HEK293 (cell line): ENCODE measurements at regions not wholly inside any gene's neighbourhood (a gene's known extent, or its start where the extent isn't known, plus 50 kb on each side); places are given as distances from the start of the nearest gene placed in this dataset.

ENCODE experiments used
- CTCF ChIA-PET: fragments of 350-600 bp; formaldehyde crosslinking; extraction: SDS; loops from one replicate; lab custom pipeline; 2021; ENCODE audit warnings: antibody characterized with exemption; lab: Yijun Ruan, JAX
- POLR2A ChIA-PET: fragments of 300-600 bp; formaldehyde crosslinking; extraction: SDS; loops from one replicate; lab custom pipeline; 2020; ENCODE audit warnings: antibody characterized with exemption, inconsistent platforms; lab: Yijun Ruan, JAX
- H3K27ac ChIP-seq: fragments of 200-500 bp; sonication (Bioruptor generic); 2 replicates; pipeline ENCODE4 v1.5.1; 2014; ENCODE audit warnings: low read depth, low read length, control low read depth, inconsistent platforms; ENCODE audit errors: extremely low read depth
- H3K36me3 ChIP-seq, 2 experiments: fragments of 200-500 bp in 1 of 2; sonication (Bioruptor generic) in 1 of 2; 1 replicate in 1 of 2; 2 replicates in 1 of 2; pipeline ENCODE4 v1.5.1; 2014 to 2017; ENCODE audit warnings: inconsistent platforms in 2 of 2, low read length in 2 of 2; ENCODE audit not compliant: control insufficient read depth in 2 of 2, insufficient read depth in 1 of 2
- H3K4me1 ChIP-seq: fragments of 200-500 bp; sonication (Bioruptor generic); 2 replicates; pipeline ENCODE4 v1.5.1; 2014; ENCODE audit warnings: mild to moderate bottlenecking, low read length, inconsistent platforms; ENCODE audit not compliant: control insufficient read depth, insufficient read depth
- H3K4me3 ChIP-seq: 2 replicates; pipeline ENCODE4 v1.5.1; 2011; ENCODE audit warnings: low read depth, mild to moderate bottlenecking, control low read depth, low read length, moderate library complexity
- H3K9me3 ChIP-seq: fragments of 200-500 bp; sonication (Bioruptor generic); 2 replicates; pipeline ENCODE4 v1.5.1; 2014; ENCODE audit warnings: low read depth, low read length, inconsistent platforms; ENCODE audit not compliant: control insufficient read depth, insufficient read depth
- BCL11B ChIP-seq: fragments of 450-650 bp; formaldehyde crosslinking; IDR thresholded peaks from 2 replicates; pipeline ENCODE4 v1.5.1; 2016; ENCODE audit warnings: low read depth, missing biosample characterization, missing genetic modification characterization
- PRDM6 ChIP-seq: fragments of 450-650 bp; formaldehyde crosslinking; IDR thresholded peaks from 2 replicates; pipeline ENCODE4 v1.5.1; 2017; ENCODE audit warnings: missing biosample characterization, missing genetic modification characterization
- TCF7L2 ChIP-seq: IDR thresholded peaks from 2 replicates; pipeline ENCODE4 v1.6.1; 2011; ENCODE audit warnings: low read depth, mild to moderate bottlenecking, inconsistent platforms, low read length, moderate library complexity, borderline replicate concordance
- YY2 ChIP-seq: fragments of 450-650 bp; formaldehyde crosslinking; IDR thresholded peaks from 2 replicates; pipeline ENCODE4 v1.5.1; 2016; ENCODE audit warnings: missing biosample characterization, missing genetic modification characterization
- ZBTB8A ChIP-seq: fragments of 450-650 bp; formaldehyde crosslinking; IDR thresholded peaks from 2 replicates; pipeline ENCODE4 v1.5.1; 2016; ENCODE audit warnings: missing biosample characterization, missing genetic modification characterization
- ZFHX2 ChIP-seq: fragments of 450-650 bp; formaldehyde crosslinking; conservative IDR thresholded peaks from 2 replicates; pipeline ENCODE4 v1.5.1; 2016; ENCODE audit warnings: missing biosample characterization, missing genetic modification characterization
- ZNF121 ChIP-seq: fragments of 450-650 bp; formaldehyde crosslinking; IDR thresholded peaks from 2 replicates; pipeline ENCODE4 v1.5.1; 2016; ENCODE audit warnings: missing biosample characterization, missing genetic modification characterization
- ZNF155 ChIP-seq: fragments of 450-650 bp; formaldehyde crosslinking; IDR thresholded peaks from 2 replicates; pipeline ENCODE4 v1.5.1; 2016; ENCODE audit warnings: missing biosample characterization, missing genetic modification characterization
- ZNF174 ChIP-seq: fragments of 450-650 bp; formaldehyde crosslinking; IDR thresholded peaks from 2 replicates; pipeline ENCODE4 v1.5.0; 2017; ENCODE audit warnings: missing biosample characterization, mild to moderate bottlenecking, missing genetic modification characterization
- ZNF366 ChIP-seq: fragments of 450-650 bp; formaldehyde crosslinking; conservative IDR thresholded peaks from 2 replicates; pipeline ENCODE4 v1.5.1; 2016; ENCODE audit warnings: missing biosample characterization, missing genetic modification characterization
- ZNF555 ChIP-seq: fragments of 450-650 bp; formaldehyde crosslinking; conservative IDR thresholded peaks from 2 replicates; pipeline ENCODE4 v1.5.1; 2017; ENCODE audit warnings: missing biosample characterization, mild to moderate bottlenecking, missing genetic modification characterization, inconsistent platforms
- ZNF558 ChIP-seq: fragments of 450-650 bp; formaldehyde crosslinking; IDR thresholded peaks from 2 replicates; pipeline ENCODE4 v1.5.1; 2016; ENCODE audit warnings: missing biosample characterization, missing genetic modification characterization
- ZNF596 ChIP-seq: fragments of 450-650 bp; IDR thresholded peaks from 2 replicates; pipeline ENCODE4 v1.5.0; 2018; ENCODE audit warnings: missing biosample characterization, mild to moderate bottlenecking, missing genetic modification characterization, moderate library complexity
- ZNF600 ChIP-seq: fragments of 450-650 bp; formaldehyde crosslinking; IDR thresholded peaks from 2 replicates; pipeline ENCODE4 v1.5.1; 2016; ENCODE audit warnings: missing biosample characterization, missing genetic modification characterization
- ZNF658 ChIP-seq: fragments of 450-650 bp; formaldehyde crosslinking; IDR thresholded peaks from 2 replicates; pipeline ENCODE4; 2016; ENCODE audit warnings: missing biosample characterization, missing genetic modification characterization
- ZNF660 ChIP-seq: fragments of 450-650 bp; IDR thresholded peaks from 2 replicates; pipeline ENCODE4 v1.5.1; 2018; ENCODE audit warnings: missing biosample characterization, mild to moderate bottlenecking, missing genetic modification characterization
- ZNF664 ChIP-seq: fragments of 450-650 bp; formaldehyde crosslinking; IDR thresholded peaks from 2 replicates; pipeline ENCODE4 v1.5.1; 2016; ENCODE audit warnings: missing biosample characterization, missing genetic modification characterization
- ZNF670 ChIP-seq: fragments of 450-650 bp; formaldehyde crosslinking; IDR thresholded peaks from 2 replicates; pipeline ENCODE4 v1.5.1; 2016; ENCODE audit warnings: missing biosample characterization, missing genetic modification characterization, low read depth
- ZNF692 ChIP-seq: fragments of 450-650 bp; formaldehyde crosslinking; IDR thresholded peaks from 2 replicates; pipeline ENCODE4 v1.5.1; 2016; ENCODE audit warnings: missing biosample characterization, missing genetic modification characterization
- ZNF747 ChIP-seq: fragments of 450-650 bp; formaldehyde crosslinking; IDR thresholded peaks from 2 replicates; pipeline ENCODE4 v1.5.1; 2016; ENCODE audit warnings: missing biosample characterization, missing genetic modification characterization
- ZNF76 ChIP-seq: fragments of 450-650 bp; formaldehyde crosslinking; IDR thresholded peaks from 2 replicates; pipeline ENCODE4; 2016; ENCODE audit warnings: low read depth, missing biosample characterization, missing genetic modification characterization, borderline replicate concordance
- ZNF776 ChIP-seq: fragments of 450-650 bp; formaldehyde crosslinking; IDR thresholded peaks from 2 replicates; pipeline ENCODE4 v1.5.0; 2017; ENCODE audit warnings: missing biosample characterization, missing genetic modification characterization, borderline replicate concordance
- TF ChIP-seq, protein P1 (sequence below): fragments of 450-650 bp; formaldehyde crosslinking; IDR thresholded peaks from 2 replicates; pipeline ENCODE4 v1.5.1; 2016; ENCODE audit warnings: missing biosample characterization, missing genetic modification characterization, borderline replicate concordance
- TF ChIP-seq, protein P2 (sequence below): fragments of 450-650 bp; formaldehyde crosslinking; IDR thresholded peaks from 2 replicates; pipeline ENCODE4 v1.5.1; 2017; ENCODE audit warnings: missing biosample characterization, mild to moderate bottlenecking, missing genetic modification characterization, moderate library complexity

GRCh38 chrX:110435196-110435595 is 76.5 kb downstream of the RTL9 start:
- no peaks in the 10 kb centered on the region for H3K36me3 ChIP-seq
- H3K4me1 ChIP-seq = no peaks in the 10 kb centered on the region
- ChIA-PET POLR2A (no interaction called here), CTCF (interaction anchor here (0.6 to 1.4 kb wide), 3 partner anchors 14 to 287 kb away, joined by 3 to 6 read pairs (median 3); no protein-coding TSS in a partner anchor)
- H3K4me3 ChIP-seq = no peak overlapping the region
- no peak overlapping the region for H3K27ac ChIP-seq
- no peaks in the 10 kb centered on the region for H3K9me3 ChIP-seq
- TF ChIP-seq ZNF660 (tag by site-specific recombination) = no peak
- no peak for TF ChIP-seq ZNF600
- TF ChIP-seq ZNF664 (tag by site-specific recombination) = no peak
- TF ChIP-seq, protein P1, sequence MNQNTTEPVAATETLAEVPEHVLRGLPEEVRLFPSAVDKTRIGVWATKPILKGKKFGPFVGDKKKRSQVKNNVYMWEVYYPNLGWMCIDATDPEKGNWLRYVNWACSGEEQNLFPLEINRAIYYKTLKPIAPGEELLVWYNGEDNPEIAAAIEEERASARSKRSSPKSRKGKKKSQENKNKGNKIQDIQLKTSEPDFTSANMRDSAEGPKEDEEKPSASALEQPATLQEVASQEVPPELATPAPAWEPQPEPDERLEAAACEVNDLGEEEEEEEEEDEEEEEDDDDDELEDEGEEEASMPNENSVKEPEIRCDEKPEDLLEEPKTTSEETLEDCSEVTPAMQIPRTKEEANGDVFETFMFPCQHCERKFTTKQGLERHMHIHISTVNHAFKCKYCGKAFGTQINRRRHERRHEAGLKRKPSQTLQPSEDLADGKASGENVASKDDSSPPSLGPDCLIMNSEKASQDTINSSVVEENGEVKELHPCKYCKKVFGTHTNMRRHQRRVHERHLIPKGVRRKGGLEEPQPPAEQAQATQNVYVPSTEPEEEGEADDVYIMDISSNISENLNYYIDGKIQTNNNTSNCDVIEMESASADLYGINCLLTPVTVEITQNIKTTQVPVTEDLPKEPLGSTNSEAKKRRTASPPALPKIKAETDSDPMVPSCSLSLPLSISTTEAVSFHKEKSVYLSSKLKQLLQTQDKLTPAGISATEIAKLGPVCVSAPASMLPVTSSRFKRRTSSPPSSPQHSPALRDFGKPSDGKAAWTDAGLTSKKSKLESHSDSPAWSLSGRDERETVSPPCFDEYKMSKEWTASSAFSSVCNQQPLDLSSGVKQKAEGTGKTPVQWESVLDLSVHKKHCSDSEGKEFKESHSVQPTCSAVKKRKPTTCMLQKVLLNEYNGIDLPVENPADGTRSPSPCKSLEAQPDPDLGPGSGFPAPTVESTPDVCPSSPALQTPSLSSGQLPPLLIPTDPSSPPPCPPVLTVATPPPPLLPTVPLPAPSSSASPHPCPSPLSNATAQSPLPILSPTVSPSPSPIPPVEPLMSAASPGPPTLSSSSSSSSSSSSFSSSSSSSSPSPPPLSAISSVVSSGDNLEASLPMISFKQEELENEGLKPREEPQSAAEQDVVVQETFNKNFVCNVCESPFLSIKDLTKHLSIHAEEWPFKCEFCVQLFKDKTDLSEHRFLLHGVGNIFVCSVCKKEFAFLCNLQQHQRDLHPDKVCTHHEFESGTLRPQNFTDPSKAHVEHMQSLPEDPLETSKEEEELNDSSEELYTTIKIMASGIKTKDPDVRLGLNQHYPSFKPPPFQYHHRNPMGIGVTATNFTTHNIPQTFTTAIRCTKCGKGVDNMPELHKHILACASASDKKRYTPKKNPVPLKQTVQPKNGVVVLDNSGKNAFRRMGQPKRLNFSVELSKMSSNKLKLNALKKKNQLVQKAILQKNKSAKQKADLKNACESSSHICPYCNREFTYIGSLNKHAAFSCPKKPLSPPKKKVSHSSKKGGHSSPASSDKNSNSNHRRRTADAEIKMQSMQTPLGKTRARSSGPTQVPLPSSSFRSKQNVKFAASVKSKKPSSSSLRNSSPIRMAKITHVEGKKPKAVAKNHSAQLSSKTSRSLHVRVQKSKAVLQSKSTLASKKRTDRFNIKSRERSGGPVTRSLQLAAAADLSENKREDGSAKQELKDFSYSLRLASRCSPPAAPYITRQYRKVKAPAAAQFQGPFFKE = no peak
- no peak for TF ChIP-seq TCF7L2
- no peak for TF ChIP-seq ZNF670 (tag by site-specific recombination)
- TF ChIP-seq ZNF76 (tag by site-specific recombination) = no peak
- TF ChIP-seq, protein P2, sequence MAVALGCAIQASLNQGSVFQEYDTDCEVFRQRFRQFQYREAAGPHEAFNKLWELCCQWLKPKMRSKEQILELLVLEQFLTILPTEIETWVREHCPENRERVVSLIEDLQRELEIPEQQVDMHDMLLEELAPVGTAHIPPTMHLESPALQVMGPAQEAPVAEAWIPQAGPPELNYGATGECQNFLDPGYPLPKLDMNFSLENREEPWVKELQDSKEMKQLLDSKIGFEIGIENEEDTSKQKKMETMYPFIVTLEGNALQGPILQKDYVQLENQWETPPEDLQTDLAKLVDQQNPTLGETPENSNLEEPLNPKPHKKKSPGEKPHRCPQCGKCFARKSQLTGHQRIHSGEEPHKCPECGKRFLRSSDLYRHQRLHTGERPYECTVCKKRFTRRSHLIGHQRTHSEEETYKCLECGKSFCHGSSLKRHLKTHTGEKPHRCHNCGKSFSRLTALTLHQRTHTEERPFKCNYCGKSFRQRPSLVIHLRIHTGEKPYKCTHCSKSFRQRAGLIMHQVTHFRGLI (tag by site-specific recombination) = no peak
- TF ChIP-seq ZNF174 = no peak
- TF ChIP-seq PRDM6 = no peak
- no peak for TF ChIP-seq ZNF155 (tag by site-specific recombination)
- no peak for TF ChIP-seq ZNF747
- TF ChIP-seq ZNF776 (tag by site-specific recombination) = no peak
- TF ChIP-seq ZFHX2 (tag by site-specific recombination) = no peak
- TF ChIP-seq ZNF121 (tag by site-specific recombination) = no peak
- no peak for TF ChIP-seq ZNF692

GRCh38 chrX:110436523-110436922 is 77.9 kb downstream of the RTL9 start:
- H3K4me1 ChIP-seq = no peaks in the 10 kb centered on the region
- CTCF ChIA-PET = interaction anchor here (1.1 to 1.8 kb wide), 5 partner anchors 9 to 411 kb away, joined by 3 to 9 read pairs (median 6); no protein-coding TSS in a partner anchor
- no peak for TF ChIP-seq ZNF558 (tag by site-specific recombination)
- TF ChIP-seq TCF7L2 = no peak
- no peak for TF ChIP-seq YY2 (tag by site-specific recombination)
- no peak for TF ChIP-seq ZNF366 (tag by site-specific recombination)
- TF ChIP-seq ZNF596 (tag by site-specific recombination) = no peak
- no peak for TF ChIP-seq ZBTB8A
- no peak for TF ChIP-seq BCL11B
- no peak for TF ChIP-seq ZNF658 (tag by site-specific recombination)
- no peak for TF ChIP-seq ZNF555 (tag by site-specific recombination)
- no peaks in the 10 kb centered on the region for H3K36me3 ChIP-seq
- H3K9me3 ChIP-seq = no peaks in the 10 kb centered on the region
- POLR2A ChIA-PET = no interaction called here
- no peak overlapping the region for H3K4me3 ChIP-seq
- no peak overlapping the region for H3K27ac ChIP-seq
